Urothelium cell line (cell line): ENCODE measurements at regions not wholly inside any gene's neighbourhood (a gene's known extent, or its start where the extent isn't known, plus 50 kb on each side); places are given as distances from the start of the nearest gene placed in this dataset.
A peak's percentile ranks its signal among the peaks of the same experiment; 100 is the strongest.

ENCODE experiments used
- DNase-seq: peaks from one replicate; pipeline ENCODE4 v3.0.0; 2011; ENCODE audit warnings: low spot score, mixed read lengths
- FAIRE-seq: peaks from 2 replicates; lab custom pipeline; 2011; peaks lifted over from hg19 to GRCh38; lab: Jason Lieb, UNC

DNA sequence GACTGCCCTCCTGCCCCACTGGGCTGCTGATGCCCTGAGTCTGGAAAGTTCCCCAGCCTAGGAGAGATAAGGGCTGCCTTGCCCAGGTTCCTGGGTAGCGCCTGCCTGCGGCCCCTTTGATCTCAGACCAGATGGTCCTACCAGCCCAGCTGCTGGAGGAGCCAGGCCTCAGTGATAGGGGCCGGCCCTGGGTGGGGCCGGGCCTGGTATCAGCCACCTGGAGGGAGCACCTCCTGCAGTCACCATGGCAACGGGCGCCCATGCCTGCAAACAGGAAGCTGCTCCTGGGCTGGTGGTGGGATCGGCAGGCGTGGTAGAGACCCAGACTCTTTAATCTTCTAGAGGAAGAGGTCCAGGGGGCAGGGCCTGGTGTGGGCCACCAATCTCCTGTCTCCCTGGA, 119.7 kb upstream of the WNT4 start:
- FAIRE-seq: no peak
- DNase-seq: no peak

DNA sequence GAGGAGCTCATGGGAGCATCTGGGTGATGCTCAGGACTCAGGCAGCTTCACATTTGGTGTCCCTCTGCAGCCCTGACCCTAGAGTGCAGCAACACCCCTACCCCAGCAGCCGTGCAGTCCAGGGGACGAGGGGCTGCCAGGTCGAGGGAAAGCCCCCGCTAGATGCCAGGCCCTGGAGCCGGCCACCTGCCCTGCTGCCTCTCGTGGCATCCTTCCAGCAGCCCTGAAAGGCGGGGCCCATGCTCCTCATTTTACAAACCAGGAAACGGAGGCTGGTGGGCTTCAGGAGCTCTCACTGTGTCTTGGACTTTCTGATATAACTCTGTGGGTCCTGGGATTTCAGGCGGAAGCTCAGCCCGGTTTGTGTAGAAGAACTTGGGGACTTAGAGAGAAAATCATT, 120.5 kb upstream of the WNT4 start:
- DNase-seq: no peak
- FAIRE-seq: no peak

DNA sequence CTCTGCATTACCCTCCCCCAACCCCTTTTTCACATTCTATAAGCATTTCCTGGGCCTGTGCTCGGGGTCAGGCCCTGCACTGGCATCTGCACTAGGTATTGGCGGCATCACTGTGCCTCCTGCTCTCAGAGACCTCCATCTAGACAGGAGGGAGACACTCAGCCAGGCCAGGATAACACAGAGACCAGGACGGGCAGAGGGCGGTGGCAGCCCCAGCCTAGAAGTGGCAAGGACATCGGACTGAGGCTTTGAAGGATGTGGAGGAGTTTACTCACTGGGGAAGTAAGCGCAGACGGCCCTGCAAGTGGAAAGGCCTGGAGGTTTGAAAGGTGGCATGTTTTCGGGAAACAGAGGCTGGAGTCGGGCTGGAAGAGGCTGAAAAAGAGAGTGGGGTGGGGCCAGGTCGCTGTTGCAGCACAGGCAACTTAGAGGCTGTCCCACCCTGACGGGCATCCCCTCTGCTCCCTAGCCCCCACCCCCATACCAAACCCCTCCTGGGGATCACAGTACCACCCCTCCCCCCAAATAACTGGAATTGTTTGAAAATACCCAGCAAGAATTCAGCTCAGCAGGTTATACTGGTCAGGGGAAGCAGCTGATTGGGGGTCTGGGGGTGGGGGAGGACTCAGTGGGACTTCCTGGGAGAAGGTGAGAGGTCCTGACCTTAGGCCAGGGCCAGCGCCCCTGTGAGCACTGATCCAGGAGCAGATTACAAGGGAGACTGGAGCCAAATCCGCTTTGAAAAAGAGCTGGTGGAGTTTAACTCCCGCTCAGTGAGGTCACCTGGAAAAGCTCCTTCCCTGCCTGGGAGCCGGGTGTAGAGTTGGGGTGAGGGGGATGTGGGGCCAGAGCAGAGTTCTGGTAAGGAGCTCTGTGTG, 121.8 kb upstream of the WNT4 start:
- FAIRE-seq: no peak
- DNase-seq: no peak

DNA sequence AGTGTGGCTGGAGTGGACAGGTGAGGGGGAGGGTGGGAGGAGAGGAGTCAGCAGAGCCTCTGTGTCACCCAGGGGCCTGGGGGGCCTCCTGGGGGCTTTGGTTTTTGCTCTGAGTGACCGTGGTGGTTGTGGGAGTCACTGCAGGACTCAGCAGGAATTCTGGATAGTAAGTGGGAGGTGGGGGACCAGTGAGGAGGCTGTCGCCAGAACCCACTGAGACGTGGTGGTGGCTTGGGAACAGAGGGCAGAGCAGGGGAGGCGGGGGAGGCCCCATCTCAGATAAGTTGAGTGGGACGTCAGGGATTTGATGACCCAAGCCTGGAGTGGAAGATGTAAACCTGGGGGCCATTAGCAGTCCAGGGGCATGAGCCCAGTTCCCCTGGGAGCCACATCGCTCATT, 123.2 kb upstream of the WNT4 start:
- DNase-seq: no peak
- no peak for FAIRE-seq

DNA sequence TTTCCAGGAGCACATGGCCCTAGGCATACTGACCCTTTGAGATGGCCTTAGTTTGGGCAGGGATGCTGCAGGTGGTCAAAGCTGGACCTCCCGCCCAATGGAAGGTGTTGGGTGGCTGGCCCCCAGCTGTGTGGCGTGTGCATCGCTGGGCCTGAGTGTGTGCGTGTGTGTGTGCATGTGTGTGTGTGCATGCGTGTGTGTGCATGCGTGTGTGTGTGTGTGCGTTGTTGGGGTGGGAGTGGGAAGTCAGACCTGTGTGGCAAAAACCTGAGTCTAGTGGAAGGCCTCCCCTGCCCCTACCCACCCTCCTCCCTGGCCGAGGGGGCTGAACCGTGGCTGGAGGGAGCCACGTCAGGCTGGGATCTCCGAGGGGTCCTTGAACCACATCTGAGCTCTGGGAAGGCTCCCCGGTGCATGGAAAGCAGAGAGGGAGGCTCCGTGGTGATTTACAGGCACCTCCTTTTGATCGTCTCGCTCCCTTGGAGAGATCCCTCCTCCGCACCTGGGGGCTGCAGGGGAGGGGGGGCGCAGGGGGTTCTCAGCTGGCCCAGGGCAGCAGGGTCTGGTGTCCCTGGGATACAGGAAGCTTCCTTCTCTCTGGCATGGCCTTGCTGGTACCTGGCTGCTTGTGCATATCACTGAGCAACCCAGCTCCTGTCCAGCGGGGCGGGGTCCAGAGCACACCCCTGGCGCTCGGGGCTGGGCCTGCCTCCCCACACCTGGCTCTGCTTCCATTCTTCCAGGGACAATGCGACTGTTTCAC, 124.7 kb upstream of the WNT4 start:
- FAIRE-seq (no peak), DNase-seq (no peak)

DNA sequence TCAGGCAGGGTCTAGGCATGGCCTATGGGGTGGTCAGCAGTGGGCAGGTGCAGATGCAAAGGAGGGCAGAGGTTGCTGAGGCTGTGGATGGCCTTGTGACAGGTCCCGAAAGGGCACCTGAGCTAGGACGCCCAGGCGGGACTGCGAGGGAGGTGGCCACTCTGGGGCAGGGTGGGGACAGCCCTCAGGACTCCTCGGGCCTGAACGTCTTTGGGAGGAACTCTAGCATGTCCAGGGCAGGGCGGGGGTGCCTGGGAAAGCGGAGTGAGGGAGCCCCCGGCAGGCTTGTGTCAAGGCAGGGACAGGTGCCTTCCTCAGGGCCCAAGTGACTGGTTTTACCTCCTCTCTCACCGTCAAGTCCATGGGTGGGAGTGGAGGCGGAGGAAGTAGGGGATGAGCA, 125.4 kb upstream of the WNT4 start:
- FAIRE-seq (no peak), DNase-seq (no peak)

DNA sequence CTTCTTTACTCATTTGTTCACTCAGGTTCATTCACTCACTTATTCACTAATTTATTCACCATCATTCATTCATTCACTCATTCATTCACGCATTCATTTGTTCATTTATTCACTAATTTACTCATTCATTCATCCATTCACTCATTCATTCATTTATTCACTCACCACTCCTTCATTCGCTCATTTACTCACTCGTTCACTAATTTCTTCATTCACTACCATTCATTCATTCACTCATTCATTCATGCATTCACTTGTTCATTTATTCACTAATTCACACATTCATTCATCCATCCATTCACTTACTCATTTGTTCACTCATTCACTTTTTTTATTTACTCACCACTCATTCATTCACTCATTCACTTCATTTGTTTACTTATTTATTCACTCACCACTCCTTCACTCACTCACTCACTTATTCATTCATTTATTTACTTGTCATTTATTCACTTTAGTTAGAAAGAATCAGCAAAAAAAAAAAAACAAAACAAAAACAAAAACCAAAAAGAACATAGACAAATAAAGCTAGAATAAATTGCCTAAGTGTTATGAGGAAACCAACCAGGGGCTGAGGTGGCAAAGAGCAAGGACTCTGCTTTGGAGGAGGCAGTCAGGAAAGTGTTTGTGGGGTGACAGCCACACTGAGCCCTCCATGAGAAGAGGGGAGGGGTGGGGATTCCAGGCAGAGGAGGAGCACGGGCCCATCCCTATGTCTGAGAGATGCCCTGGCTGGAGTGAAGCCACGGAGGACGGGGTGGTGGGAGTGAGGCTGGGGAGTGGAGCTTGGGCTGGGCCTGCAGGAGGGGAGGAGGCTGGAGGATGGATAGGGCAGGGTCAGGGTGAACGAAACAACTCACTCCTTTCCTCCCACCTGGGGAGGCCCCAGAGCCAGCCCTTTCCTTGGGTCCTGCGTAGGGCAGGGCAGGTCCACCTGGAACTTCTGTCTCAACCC, 129.2 kb upstream of the WNT4 start:
- no peak for FAIRE-seq
- no peak for DNase-seq

DNA sequence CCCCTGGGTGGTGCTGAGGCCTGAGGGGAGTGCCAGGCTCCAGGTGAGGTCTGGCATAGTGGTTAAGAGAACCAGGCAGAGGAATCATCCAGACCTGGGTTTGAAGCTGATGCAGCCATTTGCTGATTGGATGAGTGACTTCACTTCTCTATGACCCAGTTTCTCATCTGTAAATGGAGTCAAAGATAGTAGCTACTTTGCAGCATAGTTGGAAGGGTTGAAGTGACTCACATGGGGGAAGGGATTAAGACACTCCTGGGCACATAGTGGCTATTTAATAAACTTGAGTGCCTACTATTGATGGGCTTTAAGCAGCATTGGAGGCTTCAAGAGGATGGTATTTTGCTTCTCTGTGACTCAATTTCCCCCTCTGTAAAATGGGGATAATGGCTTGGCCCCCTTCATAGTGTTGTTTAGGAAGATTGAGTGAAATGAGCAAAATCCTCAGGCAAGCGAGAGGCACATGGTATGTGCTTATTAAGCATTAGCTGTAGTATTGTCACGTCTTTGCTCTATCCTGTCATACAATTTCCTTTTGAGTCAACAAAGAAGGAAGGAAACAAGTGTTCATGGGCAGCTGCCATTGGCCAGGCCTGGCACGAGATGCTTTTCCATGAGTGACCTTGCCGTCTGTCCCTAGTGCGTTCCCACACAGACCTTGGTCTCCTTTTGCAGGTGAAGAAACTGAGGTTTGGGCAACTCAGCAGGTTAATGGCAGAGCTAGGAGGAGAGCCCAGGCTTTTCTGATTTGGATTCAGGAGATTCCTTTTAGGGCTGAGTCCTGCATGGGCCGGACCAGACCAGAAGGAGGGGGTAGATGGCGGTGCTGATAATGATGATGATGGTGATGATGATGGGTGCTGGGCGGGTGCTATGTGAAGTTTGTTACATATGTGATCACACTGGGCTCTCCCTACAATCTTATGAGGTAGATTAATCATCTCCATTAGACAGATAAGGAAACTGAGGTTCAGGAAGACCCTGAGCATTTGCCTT, 131.1 kb upstream of the WNT4 start:
- no peak for FAIRE-seq

DNA sequence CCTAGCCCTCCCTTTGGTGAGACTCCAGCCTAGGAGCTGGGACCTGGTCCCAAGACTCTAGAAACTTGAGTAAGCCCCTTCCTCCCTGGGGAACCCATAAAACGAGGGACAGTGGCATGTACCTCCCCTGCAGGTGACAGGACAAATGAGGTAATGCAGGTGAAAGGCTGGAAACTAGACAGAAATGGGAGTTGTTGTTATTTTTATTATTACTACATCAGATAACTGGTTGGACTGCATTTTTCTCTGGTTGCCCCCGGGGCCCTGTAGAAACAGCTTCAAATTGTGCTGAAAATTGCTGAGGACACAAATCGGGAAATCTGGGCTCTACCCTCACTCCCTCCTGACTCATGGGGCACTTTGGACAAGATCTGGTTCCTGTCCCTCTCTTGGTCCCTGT, 132.3 kb upstream of the WNT4 start:
- FAIRE-seq: no peak
- DNase-seq: no peak

More for the DNA sequence above, 131.1 kb upstream of the WNT4 start:
- DNase-seq: no peak

DNA sequence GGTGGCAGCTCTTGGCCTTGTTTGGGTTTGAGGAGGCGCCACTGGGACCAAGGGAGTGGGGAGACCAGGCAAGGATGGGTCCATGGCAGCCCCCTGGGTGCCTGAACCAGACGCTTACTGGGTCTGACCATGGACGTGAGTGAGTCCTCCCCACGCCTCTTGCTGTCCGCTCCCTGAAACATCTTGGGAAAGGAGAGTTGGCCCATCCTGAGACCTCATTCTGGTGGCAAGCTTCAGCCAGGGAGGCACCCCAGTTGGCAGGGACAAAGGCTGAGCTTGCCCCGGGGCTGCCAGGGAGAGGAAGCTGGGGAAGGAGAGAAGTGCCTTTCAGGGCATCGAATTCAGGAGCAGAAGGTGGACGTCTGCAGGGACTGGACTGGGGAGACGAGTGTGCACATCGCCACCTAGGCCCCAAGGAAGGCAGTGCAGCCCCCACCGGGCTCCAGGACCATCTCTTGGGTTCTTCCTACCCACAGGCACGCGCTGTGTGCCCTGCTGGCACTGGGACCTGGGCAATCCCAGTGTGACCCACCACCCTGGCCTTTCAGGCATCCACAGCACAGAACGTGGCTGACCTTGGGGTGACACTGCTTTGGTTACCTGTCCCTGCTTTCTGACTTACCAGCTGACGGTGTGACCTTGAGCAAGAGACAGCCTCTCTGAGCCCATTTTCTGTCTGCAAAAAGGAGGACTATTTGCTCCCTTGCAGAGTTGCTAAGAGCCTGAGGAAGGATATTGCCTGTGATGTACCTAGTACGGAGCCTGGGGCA, 132.9 kb upstream of the WNT4 start:
- no peak for FAIRE-seq
- DNase-seq: peak; percentile 71

DNA sequence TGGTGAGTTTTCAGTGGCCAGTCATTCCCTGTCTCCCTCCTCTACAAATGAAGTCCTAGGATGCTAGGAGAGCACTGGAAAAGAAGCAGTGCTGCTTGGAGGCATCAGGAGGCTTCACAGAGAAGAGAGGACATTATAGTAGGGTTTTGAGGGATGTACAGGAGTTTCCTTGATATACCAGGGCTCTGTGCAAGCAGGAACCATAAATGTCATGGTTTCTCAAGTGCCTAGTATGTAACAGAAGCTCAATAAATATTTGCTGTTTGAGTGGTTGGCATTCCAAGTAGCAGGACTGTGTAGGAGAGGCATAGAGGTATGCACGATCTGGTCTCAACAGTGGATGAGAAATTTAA, 133.5 kb upstream of the WNT4 start:
- DNase-seq (no peak), FAIRE-seq (no peak)

DNA sequence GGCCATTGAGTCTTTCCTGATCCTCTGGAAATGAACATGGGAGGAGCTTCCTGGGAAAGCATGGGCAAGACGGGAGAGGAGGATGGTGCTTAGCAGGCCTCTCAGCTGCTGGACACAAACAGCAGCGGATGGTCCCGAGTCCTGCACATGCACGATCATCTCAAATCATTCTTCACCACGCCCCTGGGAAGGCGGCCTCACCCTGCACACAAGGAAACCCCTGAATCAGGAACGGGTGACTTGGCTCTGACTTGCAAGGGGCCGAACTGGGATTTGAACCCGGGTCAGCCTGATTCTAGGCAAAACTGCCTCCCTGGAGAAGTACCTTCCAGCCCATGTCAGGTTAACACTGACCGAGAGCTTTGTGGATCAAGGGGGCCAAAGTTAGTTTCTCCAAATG, 134.8 kb upstream of the WNT4 start:
- FAIRE-seq (no peak), DNase-seq (no peak)

DNA sequence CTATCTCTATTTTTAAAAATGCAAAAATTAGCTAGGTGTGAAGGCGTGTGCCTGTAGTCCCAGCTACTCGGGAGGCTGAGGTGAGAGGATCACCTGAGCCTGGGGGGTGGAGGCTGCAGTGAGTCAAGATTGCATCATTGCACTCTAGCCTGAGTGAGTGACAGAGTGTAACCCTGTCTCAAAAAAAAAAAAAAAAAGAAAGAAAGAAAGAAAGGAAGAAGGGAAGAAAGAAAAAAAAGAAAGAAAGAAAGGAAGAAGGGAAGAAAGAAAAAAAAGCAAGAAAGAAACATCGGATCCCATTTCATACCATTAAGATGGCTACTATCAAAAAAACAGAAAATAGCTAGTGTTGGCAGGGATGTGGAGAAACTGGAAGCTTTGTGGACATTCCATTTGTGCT, 136.8 kb upstream of the WNT4 start:
- FAIRE-seq: no peak
- DNase-seq: no peak

DNA sequence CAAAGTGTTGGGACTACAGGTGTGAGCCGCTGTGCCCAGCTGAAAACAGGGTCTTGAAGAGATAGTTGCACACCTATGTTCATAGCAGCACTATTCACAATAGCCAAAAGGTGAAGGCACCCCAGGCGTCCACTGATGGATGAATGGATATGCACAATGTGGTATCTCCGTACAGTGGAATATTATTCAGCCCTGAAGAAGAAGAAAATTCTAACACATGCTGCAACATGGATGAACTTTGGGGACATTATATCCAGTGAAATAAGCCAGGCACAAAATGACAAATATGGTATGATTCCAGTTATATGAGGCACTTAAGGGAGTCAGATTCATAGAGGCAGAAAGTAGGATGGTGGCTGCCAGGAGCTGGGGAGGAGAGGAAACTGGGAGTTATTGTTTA, 137.6 kb upstream of the WNT4 start:
- DNase-seq: no peak
- FAIRE-seq: no peak

DNA sequence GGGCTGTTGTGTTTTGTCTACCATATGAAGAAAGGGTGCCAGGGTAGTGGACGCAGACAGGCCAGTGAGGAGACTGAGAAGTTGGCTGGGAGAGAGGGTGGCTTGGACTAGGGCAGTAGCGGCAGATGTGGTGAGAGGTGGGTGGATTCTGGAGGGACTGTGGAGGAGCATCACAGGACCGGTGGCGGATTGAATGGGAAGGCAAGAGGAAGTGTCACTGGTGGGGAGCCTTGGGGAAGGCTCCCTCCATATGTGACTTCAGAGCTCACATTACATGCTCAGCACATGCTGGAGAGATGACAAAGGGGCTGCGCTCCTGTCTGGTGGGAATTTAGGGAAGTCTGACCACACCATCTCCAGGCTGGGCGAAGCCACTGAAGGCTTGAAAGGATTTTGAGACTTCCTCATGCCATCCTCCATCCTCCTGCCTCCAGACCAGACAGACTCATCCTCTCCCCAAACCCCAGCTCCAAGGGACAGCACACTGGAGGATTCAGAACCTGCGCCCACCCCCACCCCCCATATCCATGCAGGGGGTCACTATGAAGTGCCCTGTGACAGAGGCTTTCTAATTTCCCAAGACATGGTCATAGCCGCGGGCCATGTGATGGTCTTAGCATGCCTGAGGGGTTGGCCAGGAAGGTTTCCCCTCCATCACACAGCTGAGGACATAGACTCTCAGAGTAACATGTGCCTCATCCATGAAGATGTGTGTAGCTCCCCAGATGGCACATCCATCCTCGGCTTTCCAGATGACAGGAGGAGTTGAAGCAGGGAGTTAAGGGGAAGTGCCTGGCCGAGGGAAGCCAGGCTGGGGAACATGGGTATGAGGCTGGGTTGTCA, 138.8 kb upstream of the WNT4 start:
- DNase-seq (no peak), FAIRE-seq (no peak)

DNA sequence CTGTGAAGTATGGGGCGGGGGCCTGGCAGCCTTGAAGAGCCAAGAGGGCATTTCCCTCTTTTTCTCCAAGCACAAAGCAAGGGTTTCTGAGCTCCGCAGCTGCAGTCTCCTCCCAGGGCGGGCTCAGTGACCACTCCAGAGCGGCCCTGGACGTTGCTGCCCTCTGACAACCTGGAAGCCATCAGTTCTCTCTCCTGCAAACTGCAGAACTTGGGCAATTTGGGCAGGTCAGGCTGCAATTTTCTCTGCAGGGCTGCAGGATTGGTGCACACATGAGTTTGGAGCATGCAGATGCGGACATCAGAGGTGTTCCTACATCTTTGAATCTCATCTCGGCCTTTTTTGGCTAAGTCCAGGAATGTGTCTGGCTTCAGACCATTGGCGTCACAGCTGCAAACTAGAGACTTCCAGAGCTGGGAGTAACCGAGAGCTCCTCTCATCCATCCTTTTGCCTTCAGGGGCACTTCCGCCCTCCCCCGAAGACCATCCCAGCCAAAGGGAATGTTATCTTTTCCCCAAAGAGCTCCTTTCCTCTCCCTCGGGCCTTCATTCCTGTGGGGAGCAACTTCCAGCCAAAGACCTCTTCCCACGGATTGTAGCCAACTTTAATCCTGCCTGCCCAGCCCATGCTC, 139.6 kb upstream of the WNT4 start:
- FAIRE-seq: no peak

DNA sequence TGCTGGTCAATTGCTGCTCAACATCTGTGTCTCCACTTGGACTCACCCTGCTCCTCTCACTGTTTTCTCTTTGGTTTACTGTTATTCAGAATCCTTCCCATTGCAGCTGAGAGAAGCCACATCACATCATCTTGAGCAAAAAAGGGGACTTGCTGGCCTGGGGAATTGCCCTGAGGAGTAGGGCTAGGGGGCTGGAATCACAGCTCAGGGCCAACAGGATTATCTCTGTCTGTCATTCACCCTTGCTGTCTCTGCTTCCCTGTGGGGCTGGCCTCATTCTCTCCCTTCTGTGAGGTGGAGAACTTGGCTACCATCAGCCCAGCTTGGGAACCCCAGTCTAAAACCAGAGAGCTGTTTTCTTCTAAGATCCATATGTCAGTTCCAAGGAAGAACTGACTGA, 140.7 kb upstream of the WNT4 start:
- DNase-seq (no peak), FAIRE-seq (no peak)

More for the DNA sequence above, 139.6 kb upstream of the WNT4 start:
- no peak for DNase-seq

DNA sequence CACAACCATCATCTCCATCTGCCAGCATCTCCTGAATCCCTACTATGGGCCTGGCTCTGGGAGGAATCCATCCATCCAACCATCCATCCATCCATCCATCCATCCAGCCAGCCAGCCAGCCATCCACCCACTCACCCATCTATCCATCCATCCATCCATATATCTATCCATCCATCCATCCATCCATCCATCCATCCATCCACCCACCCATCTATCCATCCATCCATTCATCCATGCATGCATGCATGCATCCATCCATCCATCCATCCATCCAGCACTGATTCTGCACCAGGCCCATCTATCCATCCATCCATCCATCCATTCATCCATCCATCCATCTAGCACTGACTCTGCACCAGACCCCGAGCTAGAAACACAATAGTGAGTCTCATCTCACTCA, 141.3 kb upstream of the WNT4 start:
- no peak for FAIRE-seq
- no peak for DNase-seq
